GM21515 (cell line): ENCODE measurements at regions not wholly inside any gene's neighbourhood (a gene's known extent, or its start where the extent isn't known, plus 50 kb on each side); places are given as distances from the start of the nearest gene placed in this dataset.

Experiments used
- ATAC-seq: cut with Tn5 transposase; IDR thresholded peaks from one replicate; pipeline ENCODE4 v1.9.1; 2021; ENCODE audit not compliant: unreplicated experiment

DNA sequence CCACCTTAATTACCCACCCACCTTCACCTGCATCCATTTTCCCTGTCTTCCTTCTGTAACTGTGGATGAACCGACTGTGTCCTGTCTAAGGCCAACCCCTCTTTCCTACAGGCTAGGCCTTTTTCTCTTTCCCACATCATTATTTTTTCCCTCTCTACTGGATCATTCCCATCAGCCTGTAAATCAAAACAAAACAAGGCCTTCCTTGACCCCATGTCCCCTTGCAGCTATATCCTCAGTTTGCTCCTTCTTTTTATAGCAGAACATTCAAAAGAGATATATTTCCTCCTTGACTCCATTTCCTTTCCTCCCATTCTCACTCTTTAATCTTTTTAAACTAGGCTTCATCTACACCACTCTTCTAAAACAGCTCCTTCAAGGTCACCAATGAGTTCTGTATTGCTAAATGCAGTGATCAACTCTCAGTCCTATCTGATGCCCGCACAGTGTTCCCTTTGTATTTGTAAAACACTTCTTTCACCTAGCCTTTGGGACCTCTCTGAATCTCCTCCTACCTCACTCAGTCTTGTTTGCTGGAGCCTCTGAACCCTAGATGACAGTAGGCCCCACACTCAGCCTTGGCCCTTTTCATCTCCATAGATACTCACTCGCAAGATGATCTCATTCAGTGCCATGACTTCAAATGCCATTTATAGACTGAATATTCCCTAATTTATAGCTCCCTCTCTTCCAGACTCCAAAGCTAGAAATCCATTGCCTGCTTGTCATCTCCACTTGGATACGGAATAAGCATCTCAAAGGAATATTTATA, 55.7 kb downstream of the CXCR4 start:
- ATAC-seq = no peak

GRCh38 chr2:136060416-136060815, 57.5 kb downstream of the CXCR4 start:
- no peak for ATAC-seq

DNA sequence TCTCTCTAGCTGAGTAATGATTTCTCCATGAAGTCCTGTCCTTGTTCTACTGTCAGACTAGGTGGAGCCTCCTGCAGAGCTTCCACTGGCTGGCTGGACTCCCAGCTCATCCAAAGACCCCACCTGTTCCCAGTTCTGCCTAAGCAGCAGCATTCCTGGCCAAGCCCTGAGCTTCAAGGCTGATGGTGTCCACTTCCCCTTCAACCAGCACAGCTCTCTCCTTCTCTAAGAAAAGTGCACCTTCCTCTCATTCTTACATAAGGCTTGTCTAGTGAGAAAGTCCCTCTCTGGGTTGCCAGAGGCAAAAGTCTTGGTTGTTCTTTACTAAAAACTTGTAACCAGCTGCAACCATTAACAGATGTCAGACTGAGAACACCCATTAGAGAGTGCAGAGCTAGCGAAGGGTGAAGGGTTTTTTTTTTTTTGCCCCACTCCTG, 58.9 kb downstream of the CXCR4 start:
- ATAC-seq = peak; percentile 64

- no peak for ATAC-seq
These were observed 59.7 kb downstream of the CXCR4 start for GRCh38 chr2:136058262-136058661.

DNA sequence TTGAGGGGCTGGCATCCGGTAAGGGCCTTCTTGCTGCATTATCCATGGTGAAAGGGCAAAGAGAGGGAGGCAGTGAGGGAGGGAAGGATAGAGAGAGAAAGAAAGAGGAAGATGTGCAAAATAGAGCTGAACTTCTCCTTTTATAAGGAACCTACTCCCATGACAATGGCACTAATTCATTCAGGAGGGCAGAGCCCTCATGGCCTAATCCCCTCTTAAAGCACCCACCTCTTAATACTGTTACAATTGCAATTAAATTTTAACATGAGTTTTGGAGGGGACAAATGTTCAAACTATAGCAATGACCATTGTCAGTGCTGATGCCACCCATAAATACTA, 60.2 kb downstream of the CXCR4 start:
- ATAC-seq = no peak

DNA sequence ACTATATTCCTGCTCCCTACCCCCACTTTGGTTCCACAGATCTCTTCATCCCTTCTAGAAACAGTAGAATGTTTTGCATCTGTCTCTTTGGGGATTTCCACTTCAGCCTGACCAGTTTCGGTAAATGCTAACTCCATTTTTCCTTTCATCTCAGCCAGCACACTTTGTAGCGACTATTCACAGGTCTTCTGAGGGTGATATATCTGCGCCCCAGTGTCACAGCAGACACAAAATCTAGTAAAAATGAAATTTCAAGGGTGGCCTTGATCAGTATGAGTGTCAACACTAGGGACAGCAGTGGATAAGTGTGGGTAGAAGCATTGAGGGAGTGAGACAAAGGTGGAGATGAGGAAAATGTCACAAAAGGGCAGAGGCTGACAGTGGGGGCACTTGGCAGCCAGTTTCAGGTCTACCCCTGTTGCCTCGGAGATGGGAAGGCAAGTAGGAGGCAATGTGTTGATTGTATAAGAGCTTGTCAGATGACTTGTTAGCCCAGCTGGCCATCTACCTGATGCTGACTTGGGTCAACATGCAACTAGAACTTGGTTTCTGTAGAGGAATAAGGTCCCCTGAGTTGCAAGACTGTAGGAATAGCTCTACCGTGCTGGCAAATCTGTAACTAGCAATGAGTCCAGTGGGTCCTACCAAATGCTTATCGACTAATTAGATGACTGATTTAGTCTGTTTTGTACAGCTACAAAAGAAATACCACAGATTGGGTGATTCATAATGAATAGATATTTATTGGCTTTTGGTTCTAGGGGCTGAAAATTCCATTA, 60.7 kb downstream of the CXCR4 start:
- peak; percentile 44 for ATAC-seq

- ATAC-seq = no peak
These were observed 61.8 kb downstream of the CXCR4 start for GRCh38 chr2:136055929-136056688.

DNA sequence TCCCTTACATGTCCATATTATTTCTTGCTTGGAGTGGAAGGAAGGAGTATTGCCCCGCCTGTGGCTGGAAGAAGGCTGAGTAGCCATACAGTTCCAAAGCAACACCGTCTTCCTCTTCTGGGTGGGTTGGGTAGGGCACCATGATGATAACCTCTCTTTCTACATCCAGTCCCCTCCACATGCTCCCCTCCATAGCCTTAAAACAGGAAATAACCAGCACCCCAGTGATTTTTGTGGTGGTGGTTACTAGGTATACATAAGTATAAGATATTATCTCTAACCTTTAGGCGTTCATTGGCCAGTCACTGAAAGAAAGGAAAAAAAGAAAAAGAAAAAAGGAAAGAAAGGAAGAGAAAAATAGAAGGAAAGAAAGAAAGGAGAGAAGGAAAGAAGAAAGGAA, 63.1 kb downstream of the CXCR4 start:
- ATAC-seq = no peak

- no peak for ATAC-seq
These were observed 65.3 kb downstream of the CXCR4 start for GRCh38 chr2:136052369-136053362.

DNA sequence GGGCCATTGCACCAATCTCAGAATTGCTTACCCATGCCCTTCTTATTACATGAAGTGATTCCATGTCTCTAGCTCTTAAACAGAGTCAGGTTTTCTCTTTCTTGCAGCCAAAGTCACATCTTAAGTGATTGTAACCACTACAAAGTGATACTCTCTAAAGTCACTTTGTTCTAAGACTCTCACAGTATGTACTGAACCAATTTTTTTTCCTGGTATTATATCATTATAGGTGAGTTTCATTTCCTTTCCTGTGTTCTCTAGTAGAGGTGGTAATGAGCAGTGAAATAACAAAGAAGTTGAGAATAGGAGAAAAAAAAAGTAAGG, 66.3 kb upstream of the DARS1 start:
- ATAC-seq = no peak

DNA sequence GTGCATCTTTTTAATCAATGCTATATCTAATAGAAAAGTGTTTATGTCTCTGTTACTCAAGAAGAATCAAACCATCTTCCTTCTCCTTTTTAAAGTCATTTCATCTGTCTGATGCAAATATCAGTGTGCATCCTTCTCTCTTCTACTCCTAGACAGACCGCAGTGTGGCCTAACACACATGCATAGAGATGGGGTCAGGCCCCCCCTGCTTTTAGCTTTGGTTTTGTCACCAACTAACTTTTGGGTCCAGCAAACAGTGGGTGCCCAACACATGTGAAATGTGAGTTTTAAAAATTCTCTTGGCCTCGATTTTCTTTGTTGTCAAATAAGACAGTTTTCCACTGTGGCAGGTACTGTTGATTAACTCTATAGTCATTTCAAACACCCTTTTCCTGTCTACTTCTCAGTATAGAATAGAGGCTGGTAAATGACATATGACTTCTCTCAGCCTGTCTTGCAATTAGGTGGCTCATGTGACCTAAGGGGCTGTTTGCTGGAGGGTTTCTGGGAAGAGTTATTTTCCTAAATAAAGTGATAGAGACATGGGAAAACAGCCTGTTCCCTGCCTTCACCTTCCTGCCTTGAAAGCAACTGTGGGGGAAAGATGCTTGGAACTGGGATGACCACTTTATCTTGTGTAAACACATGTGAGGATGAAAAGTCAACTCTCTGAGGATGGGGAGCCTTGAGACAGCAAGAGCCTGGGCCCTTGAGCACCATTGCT, 65.7 kb upstream of the DARS1 start:
- ATAC-seq = no peak

DNA sequence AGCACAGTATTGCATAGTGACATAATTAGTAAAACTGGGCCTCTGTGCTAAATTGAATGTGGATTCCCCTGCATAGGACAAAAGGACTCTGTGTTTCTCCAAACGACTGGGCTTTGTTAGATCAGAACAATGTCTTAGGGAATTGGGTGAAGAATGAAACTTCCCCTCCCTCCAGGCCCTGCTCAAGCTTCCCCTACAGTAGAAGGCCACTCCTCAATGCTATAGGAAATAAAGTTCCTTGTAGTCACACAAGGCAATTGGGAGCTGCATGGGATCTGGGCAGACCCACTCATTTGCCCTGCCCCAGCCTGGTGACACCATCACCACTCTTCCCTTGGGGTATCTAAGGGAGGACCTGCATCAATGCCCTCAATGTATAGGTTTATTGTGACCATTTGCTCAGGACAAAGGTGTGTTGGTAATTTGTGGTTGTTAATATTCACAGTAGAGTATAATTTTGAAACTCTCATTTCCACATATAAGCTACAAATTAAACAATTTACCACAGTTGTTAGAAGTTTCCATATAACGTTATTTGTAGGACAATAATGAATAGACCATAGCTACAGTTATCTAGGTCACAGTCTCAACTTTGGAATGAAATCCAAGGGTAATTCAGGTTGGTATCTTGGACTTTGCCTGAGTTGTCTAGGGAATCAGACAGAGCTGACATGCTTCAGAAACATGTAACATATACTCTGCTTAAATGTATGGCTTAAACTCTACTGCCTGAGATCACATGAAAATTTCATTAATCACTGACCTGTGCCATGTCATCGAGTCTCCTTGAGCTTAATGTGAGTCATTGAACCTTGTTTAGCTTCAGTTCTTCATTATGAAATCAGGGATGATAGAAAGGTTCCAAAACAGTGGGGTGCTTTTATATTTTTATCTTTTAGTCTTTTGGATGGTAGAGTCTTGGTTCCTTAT, 64.8 kb upstream of the DARS1 start:
- ATAC-seq = no peak

DNA sequence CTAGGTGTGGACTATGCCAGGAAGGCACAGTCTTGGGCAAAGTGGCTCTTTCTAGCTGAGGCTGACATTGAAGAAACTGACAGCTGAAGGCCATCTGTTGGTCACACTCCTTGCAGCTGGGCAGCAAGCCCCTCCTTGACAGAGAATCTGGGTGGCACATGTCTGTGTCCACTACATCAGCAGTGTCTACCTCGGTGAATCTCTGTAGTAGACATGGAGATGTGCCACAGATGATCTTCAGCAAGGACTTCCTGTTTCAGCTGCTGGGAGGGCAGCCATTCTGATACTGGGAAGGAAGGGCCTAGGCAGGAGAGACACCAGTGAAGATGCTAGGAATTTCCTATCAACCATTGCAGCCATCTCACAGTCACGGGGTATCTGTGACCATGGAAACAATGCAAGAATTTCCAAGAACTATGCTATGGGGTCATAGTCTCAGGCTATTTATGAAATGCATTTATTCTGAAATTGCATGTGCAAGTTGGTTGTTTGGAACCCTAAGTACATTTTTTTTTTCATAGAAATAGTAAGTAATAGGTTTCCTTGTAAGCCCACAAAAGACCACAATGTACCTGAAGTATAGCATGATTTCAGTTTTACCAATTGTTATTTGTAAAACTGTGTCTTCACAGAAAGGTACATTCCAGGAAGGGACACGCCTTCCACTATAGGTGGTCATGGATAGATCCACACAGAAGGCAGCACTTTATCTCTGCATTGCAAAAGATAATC, 63.8 kb upstream of the DARS1 start:
- ATAC-seq = no peak

DNA sequence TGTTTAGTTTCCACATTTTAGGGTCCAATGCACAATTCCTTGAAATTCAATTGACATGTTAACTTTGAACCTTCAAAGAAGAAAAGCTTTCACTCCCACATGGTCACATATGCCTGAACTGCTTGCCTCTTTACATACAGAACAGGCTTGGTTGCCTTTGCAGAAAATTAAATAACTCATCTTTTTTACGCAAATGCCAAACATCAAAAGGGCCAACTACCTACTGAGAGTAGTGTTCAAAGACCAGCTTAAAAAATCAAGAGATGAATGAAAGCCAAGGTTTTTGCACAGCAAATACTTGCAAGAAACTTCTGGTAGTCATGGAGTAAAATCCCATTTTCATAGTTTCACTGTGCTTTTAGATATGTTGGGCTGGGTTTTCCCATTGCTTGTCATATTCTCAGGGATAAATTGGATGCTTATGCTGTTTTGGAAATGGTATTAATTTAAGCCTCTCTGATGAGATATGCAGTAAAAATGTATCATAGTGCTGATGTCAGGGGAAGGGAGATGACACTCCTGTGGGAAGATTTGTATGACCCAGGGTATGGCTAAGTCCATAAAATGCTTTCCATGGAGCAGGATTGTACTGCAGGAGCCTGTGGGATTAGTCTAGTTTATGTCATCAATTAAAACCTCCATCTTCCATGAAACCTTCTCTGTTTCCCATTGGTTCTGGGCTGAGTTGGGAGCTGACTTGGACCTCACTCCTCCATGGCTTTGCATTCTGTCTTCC, 60.6 kb upstream of the DARS1 start:
- ATAC-seq = no peak

- no peak for ATAC-seq
These were observed 59.9 kb upstream of the DARS1 start for GRCh38 chr2:136045344-136045743.
